ENCODE measurements at regions not wholly inside any gene's neighbourhood (a gene's known extent, or its start where the extent isn't known, plus 50 kb on each side); places are given as distances from the start of the nearest gene placed in this dataset.

DNA sequence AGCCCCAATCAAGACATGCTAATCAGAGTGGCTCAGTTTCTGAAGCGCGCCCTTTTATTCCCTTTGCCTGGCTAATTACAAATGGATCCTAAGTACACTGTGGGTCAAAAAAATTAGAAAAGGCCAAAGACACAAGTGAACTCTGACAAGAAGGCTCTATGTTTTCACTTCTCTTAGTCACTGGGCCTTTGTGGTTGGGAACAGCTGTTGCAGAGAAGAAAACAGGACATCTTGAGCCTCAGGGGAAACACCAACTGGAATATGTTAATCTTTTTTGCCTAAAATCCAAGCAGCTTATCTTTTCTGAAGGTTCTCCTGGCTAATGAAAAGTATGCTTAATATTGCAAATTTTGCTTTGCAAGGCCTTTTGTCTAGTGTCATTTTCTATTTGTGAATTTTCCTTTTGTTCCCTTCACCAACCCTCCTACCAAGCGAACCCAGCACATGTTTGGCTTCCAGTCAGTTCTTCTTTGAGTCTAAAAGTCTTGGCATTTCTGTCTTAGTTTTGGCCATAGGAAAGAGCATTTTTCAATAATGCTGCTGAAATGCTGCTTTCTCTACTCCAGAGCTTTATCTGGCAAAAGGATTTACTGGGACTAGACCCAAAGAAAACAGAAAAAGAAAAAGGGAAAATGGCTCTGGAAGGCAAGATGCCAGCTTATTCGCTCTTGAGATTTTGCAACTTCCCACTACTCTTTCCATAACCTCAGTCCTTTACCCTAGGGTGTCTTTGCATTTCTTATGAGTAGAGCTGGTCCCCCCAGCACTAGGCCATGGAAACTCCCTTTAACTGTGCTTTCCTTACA lies 440.2 kb upstream of the ST6GAL2 start:
- no peak for DNase-seq

DNA sequence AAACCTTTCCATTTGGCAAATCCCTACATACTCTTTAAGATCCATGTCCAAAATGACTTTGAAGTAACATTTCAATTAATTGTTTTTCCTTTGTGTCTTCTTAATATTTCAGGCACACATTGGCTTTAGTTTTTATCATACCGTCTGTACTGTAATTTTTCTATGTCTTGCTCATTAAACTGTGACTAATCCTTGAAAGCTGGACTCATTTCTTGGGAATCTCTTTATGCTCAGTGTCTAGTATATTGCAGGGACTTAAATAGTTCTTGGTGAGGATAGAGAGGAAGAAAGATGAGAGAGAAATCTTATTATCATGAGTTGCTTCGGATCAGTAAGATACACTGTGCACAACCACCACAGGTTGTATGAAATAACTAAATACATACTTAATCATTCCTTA lies 448.3 kb upstream of the ST6GAL2 start:
- DNase-seq = peak; percentile 6

DNA sequence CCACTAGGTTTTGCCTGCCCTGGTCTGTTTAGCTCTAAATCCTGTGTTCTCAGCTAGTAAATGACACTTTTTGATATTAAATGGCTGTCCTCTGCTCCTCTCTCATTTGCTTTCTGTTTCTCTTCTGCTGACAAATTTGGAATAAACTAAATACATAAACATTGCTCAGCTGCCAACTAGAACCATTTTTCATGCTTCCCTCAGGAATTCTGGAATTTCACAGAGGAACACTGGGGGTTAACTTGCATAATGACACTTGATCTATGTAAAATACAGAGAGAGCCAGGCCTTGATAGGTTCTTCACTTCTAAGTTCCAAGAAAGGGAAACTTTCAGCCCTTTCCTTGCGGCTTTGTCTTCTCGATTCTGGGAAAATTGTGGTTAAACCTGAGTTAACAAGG lies 450.6 kb upstream of the ST6GAL2 start:
- no peak for DNase-seq

DNA sequence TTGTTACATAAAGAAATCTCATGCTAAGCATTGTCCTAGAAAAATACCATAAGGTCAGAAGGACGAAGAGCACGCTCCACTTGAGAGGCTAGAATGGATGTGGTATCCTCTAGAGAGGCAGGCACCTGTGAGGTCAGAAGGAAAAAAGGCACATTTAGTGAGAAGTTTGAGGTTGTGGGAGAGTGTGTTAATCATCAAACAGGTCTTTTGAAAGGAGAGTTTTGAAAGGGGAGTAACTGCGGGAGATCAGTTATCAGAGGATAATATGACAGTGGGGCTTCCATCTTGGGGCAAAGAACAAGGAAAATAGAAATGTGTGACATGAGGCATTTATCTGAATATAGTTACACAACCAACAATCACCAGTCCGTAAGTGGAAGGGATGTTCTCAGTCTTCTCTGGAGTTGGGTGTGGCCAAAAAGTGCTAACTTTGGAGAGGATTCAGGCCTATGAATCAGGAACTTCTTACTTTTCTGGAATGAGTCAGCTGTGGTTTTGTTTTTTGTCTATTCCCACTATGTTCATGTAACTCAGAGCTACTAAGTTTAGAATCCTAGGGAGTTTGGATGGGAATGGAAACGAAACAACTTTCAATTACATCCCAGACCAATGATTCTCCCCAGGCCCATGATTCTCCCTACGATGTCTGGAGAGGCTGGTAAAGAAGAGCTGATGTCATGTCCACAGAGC lies 451.4 kb upstream of the ST6GAL2 start:
- no peak for DNase-seq

DNA sequence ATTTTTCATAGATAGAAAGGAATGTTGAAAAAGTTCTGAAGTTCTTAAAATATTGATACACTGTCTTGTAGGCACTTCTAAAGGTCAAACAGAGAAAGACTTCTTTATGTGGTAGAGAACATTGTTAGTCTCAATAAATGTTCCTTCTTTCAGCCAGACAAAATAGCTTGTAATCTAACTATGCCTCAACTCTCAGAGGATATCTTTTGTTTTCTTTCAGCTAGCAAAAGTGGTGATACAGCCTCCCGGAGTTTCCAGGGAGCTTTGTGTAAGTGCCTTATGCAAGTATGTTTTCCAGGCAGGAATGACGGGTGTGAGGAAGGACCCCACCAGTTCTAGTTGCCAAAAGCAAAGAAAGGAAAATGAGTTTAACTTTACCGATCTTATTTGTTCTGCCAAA lies 452.1 kb upstream of the ST6GAL2 start:
- DNase-seq = no peak

DNA sequence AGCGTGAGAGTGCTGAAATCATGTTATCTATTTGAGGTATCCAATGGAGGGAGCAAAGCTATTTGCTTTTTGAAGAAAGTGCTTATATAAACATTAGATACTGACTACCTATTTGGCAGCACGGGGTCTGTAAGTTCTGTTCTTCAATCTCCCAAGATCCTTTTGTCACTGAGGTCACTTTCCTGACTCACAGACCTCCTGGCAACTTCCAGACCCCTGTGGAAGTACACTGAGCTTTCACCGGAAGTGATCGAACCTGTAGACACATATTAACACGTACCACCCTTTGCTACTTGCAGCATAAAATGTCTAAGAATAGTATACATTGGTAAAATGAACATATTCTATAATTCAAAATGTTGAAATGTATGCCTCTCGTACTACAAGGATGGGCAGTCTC lies 452.6 kb upstream of the ST6GAL2 start:
- DNase-seq = no peak

DNA sequence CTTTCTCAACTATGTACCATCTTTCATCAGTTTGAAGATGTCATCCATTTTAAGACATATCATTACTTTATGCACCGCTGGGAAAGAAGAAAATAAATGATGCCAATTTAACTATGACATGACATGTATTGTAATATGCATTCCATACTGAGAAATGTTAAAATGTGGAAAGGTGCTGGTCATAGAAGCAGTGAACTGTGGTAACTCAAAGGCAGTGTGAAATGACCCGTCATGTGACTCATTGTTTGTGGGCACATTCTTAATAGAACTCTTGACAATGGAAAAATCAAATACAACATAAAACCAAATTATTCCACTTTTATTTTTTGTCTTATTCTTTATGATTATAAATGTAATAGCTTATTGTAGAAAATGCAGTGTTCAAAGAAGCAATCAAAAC lies 455.0 kb upstream of the ST6GAL2 start:
- no peak for DNase-seq

DNA sequence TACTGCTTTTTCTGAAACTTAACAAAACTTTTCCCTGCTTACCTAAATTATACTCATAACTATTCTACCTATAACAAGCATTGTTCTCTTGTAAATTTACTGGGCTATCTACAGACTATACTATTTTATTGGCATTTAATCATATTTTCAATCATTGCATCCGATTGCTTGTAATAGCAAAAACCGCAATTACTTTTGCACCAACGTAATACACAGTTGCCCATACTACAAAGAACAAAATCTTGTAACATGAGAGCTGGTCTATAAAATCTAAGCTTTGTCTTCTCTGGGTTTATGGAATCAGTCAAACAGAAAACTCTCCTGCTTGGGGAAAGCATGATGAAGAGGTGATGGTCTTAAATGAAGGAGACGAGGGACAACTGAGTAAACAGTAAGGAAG lies 463.4 kb upstream of the ST6GAL2 start:
- DNase-seq = no peak

DNA sequence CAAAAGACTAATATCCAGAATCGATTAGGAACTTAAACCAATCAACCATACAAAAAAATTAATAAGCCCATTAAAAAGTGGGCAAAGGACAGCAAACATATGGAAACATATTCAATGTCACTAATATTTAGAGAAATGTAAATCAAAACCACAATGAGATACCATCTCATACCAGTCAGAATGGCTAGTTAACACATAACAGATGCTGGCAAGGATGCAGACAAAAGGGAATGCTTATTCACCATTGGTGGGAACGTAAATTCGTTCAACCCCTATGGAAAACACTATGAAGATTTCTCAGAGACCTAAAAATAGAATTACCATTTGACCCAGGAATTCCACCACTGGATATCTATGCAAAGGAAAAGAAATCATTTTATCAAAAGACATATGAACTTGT lies 468.2 kb upstream of the ST6GAL2 start:
- DNase-seq = no peak

DNA sequence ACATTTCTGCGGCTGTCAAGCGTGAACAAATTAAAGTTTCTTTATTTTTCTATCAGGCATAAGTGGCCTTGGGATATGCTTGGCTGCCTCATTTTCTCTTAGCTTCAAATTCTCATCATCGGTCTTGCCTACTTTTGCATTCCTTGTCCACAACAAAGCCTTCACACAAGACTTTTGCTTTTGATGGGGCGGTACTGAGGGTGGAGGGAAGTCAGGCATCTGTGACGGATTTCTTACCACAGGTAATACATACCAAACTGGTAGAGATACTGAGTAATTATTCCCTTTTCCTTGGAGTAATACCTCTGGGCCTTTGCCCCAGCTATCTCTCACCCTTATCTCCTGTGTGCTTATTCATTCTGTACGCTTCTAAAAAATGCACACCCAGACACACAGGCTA lies 468.3 kb upstream of the RGPD4 start:
- DNase-seq = no peak

DNA sequence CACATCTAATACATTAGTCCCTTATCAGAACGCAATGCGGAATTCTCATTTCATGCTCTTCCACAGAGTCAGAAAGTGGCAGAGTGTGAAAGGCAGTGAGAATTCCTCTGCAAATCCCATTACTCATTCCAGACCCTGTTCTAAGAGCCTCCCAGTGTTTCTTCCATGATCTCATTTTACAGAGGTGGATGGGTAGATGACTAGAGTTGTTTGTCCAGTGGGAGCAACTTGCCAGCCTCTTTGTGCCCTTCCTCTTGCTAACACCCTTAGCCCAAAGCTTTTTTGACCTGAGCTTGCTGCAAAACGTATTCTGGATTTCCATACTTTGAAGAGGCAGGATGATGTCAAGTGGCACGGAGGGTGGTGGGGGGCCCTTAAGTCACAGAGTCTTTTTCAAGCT lies 467.7 kb upstream of the RGPD4 start:
- DNase-seq = no peak

DNA sequence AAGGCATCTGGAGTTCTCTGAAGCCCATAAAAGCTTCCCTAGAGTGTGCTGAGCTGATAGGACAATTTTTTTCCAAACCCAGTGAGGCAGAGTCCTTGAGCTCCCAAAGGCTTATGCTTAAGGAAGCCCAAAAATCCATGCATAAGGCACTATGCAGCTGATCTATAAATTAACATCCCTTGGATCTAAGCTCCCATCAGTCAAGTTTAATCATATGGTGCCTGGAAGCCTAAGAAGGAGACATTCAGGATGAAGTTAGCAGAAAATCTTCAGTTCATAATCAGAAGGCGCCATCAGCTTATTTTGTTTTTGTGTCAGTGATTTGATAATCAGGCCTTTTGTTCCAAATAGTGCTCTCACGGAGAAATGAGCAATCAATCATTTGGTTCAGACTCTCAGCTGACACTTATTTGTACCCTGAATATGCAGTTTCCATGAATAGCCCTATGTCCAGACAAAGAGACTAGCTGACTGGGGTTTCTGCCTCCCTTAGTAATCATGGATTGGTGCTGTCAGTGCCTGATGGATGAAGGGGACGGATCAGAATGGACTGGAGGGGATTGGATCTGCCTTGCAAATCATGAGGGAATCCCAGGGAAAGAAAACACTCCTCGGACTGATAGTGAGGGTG lies 464.8 kb upstream of the RGPD4 start:
- DNase-seq = no peak

DNA sequence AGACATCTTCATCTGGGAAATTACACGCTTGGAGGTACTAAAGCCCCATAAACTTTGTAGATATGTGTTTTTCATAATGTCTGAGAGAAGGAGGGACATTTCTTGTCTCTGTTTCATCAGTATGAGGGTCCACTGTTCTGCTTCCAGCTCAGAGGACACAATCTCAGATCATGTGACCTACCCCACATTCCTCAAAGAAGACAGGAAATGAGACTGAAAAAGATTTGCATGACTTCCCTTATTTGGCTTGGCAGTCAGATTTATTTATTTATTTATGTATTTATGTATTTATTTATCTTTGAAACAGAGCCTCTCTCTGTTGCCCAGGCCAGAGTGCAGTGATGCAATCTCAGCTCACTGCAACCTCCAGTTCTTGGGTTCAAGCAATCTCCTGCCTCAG lies 463.7 kb upstream of the RGPD4 start:
- DNase-seq = no peak

DNA sequence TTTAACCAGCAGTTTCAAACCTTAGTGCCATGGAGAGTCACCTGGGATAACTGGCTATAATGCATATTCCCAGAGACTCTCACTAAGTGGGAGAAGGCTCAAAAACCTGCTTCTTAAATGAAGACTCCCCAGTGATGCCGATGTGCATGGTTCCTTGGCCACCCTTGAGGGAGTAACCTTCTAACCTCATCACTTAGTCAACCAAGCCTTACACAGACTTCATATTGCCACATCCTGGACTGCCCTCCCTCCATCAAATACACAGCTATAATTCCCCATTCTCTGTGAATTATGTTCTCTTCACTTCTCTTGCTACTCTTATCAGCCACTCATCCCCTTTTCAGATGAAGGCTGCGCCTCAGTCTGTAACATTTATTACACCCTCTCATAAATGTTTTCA lies 462.9 kb upstream of the RGPD4 start:
- DNase-seq = no peak

DNA sequence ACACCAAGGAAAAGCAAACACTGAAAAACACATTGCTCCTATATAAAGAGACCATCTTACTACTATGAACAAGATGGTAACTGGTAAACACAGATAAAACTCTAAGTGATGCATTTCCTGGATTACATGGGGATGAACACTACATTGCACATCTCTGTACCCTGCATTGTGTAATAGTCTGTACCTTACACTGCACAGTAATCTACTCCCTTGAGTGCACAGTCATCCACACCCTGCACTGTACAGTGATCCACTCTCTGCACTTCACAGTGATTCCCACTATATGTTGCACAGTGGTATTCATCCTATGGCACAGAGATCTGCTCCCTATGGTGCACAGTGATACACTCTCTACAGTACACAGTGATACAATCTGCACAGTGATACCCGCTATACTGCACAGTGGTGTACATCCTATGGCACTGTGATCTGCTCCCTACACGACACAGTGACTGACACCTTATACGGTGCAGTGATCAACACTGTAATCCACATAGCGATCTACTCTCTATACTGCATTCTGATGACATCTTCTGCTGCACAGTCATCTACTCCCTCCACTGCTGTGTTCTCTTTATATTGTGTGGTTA lies 462.2 kb upstream of the RGPD4 start:
- DNase-seq = no peak

DNA sequence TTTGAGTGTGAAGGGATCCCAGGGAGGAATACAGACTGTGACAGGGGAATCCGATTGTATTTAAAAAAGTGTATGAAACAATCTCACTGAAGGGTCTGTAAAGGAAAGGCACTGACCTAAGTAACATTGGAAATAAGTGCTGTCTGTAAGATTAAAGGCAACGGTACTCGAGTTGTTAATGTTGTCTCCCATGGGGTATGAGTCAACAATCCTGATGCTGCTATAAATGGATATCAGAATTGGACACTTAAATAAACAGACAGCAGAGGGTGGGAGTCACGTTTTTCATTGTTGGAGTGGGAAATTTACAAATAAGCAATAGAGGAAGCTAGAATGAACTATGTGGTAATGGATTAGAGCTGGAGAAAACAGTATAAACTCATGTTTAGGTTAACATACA lies 452.4 kb upstream of the RGPD4 start:
- DNase-seq = no peak

DNA sequence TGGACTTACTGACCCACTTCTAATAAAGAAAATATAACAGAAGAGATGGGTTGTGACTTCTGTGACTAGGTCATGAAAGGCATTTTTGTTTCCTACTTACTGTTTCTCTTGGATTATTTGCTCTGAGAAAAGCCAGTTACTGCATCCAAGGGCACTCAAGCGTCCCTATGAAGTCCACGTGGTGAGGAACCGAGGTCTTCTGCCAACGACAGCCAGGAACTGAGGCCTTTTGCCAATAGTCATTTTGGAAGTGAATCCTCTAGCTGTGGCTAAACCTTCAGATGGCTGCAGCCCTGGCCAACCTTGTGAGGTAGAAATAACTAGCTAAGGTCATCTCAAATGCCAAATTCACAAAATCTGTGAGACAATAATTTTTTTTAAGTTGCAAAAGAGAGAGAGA lies 449.8 kb upstream of the RGPD4 start:
- no peak for DNase-seq

DNA sequence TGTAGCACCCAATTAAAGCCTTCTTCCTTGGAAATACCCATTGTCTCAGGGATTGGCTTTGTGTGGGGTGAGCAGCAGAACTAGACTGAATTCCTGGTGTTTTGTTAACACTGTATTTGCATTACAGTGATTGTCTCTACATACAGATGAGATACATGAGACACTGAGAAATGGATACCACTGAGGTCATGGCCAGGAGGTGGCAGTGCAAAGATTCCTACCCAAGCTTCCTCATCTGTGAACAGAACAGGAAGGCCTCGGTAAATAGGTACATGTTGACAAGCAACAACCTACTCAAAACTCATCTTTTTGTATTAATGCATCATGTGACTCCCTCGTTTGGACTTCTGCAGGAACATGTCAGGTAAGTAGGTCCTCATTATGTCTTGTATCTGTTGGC lies 445.8 kb upstream of the RGPD4 start:
- no peak for DNase-seq

DNA sequence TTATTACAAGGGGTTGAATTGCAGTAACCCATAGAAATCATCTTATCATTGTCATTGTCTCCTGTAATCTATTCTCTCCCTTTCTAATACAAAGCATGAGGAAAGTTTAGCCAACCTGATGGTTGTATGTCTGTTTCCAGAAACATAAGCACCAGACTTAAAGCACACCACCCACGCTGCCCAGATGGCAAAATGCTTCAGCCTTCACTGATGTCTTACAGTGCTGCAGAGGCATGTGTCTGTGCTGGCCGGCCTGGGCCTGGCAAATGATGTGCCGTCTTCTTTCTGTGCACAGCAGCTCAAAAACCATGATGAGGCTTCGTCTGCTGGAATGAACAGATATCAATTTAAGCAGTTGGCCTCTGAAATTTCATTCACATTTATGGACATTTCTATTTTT lies 443.0 kb upstream of the RGPD4 start:
- no peak for DNase-seq

DNA sequence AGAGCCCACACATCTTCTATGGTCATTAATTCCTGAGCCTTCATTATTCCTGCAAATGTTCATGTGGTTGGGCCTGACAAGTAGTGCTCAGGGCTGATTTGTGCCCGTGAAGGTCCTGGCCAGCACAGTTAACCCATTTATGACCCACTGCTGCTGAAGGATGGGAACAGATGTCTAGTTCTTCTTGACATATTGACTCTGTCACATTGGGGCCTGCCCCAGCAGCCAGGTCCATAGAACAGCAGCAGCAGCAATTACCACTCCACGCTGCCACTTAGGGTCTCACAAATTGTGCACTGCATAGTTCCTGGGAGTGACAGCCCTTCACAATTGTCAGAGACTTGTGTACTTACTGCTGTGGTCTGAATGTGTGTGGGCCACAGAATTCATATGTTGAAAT lies 442.3 kb upstream of the RGPD4 start:
- DNase-seq = no peak

DNA sequence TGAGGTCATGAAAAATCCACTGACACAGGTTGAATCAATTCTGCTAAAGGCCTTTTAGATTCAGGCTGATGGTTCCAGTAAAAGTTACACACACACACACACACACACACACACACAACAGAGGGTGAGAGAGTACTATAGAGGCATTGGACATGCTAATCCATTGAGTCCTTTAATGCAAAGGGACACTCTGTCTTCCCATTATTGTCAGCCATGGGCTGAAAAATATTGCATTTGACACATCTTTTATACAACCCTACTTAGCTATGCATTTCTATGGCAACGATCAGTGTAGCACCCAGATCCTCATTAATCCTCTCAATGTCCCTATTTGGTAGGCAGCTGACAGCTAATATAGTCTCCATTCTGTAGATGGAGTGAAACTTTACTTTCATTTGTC lies 440.8 kb upstream of the RGPD4 start:
- DNase-seq = no peak

DNA sequence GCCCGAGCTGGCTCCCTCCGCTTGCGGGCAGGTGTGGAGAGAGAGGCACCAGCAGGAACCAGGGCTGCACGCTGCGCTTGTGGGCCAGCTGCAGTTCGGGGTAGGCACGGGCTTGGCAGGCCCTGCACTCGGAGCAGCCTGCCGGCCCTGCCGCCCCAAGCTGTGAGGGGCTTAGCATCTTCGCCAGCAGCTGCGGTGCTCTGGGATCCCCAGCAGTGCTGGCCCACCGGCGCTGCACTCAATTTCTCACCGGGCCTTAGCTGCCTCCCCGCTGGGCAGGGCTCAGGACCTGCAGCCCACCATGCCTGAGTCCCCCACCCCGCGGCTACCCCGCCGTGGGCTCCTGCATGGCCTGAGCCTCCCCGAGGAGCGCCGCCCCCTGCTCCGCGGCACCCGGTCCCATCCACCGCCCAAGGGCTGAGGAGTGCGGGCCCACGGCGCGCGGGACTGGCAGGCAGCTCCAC lies 434.4 kb upstream of the RGPD4 start:
- DNase-seq = no peak

DNA sequence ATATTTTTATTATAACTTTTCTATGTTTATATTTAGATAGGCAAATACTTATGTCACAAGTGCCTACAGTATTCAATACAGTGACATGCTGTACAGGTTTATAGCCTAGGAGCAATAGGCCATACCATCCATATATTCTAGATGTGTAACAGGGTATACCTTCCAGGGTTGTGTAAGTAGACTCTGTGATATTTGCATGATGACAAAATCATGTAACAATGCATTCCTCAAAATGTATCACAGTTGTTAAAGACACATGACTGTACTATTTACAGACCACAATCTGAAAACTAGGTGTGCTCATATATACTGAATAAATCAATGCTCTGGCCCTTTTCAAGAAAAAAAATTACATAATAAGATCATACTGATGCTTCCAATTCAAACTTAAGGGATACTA lies 433.2 kb upstream of the RGPD4 start:
- no peak for DNase-seq

DNA sequence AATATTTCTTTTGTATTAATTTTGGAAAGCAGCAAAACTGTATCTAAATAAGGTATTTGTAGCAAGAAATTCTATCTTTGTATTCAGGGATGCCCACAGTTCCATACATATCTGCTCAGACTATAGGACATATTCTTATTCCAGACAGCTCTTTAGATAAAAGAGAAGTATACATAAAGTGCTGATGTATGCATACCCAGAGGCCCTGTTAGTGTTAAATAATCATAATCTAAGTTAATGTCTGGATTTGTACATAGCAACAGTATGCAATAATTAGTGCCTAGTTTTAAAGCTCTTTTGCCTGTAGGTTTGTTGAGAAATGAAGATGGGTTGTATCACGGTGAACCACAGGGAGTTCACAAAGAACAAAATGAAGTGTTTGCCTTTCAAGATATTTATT lies 428.0 kb upstream of the RGPD4 start:
- DNase-seq = no peak

Measured in NCI-H524 treated with DMSO at 0.1 percent for 48 hours (cell line).